Skeletal muscle satellite cell (primary cell): ENCODE measurements at regions not wholly inside any gene's neighbourhood (a gene's known extent, or its start where the extent isn't known, plus 50 kb on each side); places are given as distances from the start of the nearest gene placed in this dataset.
"Not testable (repeated sequence)": the region's sequence is repeated elsewhere in the genome, so short reads cannot be mapped to it uniquely, and the experiment has no call there.

Experiments used
- H3K27me3 ChIP-seq: 2 replicates; pipeline ENCODE4 v1.7.0; 2013; ENCODE audit warnings: low read length; ENCODE audit not compliant: control insufficient read depth, insufficient read depth
- H3K36me3 ChIP-seq: 2 replicates; pipeline ENCODE4 v1.7.0; 2013; ENCODE audit warnings: mild to moderate bottlenecking, control low read depth, low read length; ENCODE audit not compliant: insufficient read depth
- H3K4me1 ChIP-seq: 2 replicates; pipeline ENCODE4 v1.7.0; 2013; ENCODE audit warnings: low read length; ENCODE audit not compliant: control insufficient read depth, insufficient read depth
- H3K4me2 ChIP-seq: 2 replicates; pipeline ENCODE4 v1.7.0; 2013; ENCODE audit warnings: mild to moderate bottlenecking, low read length
- H3K4me3 ChIP-seq: 2 replicates; pipeline ENCODE4 v1.7.0; 2013; ENCODE audit warnings: low read length
- H3K9ac ChIP-seq: 2 replicates; pipeline ENCODE4 v1.7.0; 2013; ENCODE audit warnings: mild to moderate bottlenecking, low read depth, low read length, moderate library complexity
- H3K9me3 ChIP-seq: replicated peaks from 2 replicates; pipeline ENCODE4 v1.7.0; 2013; ENCODE audit warnings: mild to moderate bottlenecking, control low read depth, low read length

GRCh38 chr6:11853678-11854407 is 75.2 kb upstream of the ADTRP start:
- Histone ChIP-seq H3K9ac (no peak overlapping the region), H3K4me3 (no peak overlapping the region), H3K9me3 (no peaks in the 10 kb centered on the region), H3K4me1 (peaks cover 35% of the 10 kb centered on the region), H3K27me3 (no peaks in the 10 kb centered on the region), H3K36me3 (no peaks in the 10 kb centered on the region), H3K4me2 (no peak overlapping the region)

DNA sequence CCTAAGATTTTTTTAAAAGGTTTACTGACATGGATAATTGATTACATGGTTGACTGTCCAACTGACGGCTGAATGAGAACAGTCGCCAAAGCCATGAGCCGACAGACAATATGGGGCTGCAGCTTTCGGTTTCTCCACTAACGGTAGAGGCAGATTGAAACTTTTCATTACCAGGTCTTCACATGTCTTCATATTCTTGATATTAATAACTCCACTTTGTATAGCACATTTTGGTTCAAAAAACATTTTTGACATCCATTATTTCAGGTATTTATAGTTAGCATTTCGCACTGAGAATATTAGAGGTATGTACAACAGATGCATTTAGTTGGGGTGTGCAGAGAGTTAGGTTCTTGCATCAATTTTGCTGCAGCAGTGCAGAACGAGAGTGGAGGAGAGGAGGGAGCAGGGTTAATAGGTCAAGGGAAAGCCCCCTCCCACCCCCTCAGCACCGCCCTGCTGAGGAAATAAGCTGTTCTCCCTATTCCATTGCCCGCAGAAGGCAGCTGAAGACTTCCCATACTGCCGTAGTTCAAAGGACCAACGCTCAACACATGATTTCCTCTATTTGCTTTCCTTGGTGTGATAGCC is 73.6 kb upstream of the ADTRP start:
- Histone ChIP-seq H3K4me3 (peak overlapping the region; percentile 15), H3K9ac (no peak overlapping the region), H3K4me1 (peaks cover 36% of the 10 kb centered on the region), H3K4me2 (peak overlapping the region; percentile 51), H3K36me3 (no peaks in the 10 kb centered on the region), H3K27me3 (no peaks in the 10 kb centered on the region), H3K9me3 (no peaks in the 10 kb centered on the region)

GRCh38 chr6:11851387-11851786 is 72.8 kb upstream of the ADTRP start:
- no peak overlapping the region for H3K4me3 ChIP-seq

DNA sequence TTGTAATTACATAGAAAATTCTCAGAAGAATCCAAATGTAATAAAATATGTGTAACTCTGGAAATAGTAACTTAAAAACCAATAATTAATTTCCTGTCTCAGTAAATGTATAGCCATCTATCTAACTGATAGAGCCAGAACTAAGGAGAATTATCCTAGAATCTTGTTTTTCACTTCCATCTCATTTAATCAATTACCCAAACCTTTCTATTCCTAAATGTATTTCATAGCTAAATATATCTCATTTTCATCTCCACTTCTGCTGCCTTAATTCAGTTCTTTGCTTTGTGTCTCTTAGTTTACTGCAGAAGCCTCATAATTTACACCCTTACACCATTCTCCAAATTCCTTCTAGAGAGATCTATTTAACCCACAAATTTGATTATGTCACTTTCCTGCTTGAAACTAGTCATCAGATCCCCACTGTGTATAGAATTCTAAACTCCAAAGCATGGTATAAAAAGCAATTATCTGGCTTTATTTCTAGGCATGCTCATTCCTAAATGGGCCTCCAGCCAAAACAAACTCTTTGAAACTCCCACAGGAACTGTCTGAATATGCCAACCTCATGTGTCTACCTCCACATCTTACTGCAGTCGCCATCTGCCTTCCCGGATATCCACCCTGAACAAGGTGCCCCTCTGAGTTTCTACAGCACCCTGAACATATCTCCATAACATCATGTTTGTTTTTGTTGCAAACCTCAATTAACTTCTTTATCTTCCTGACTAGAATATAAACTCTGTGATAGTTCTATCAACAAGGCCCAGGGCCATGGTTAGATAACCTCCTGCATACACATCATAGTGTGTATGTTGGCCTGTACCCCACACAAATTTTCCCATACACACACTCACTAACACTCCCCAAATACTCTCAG is 70.5 kb upstream of the ADTRP start:
- Histone ChIP-seq H3K4me1 (peaks cover 26% of the 10 kb centered on the region), H3K4me3 (no peak overlapping the region), H3K36me3 (no peaks in the 10 kb centered on the region), H3K9me3 (no peaks in the 10 kb centered on the region), H3K27me3 (no peaks in the 10 kb centered on the region), H3K4me2 (no peak overlapping the region), H3K9ac (no peak overlapping the region)

More at GRCh38 chr6:11851387-11851786, 72.8 kb upstream of the ADTRP start:
- Histone ChIP-seq H3K9ac (no peak overlapping the region), H3K4me1 (peaks cover 36% of the 10 kb centered on the region), H3K36me3 (no peaks in the 10 kb centered on the region), H3K4me2 (peak overlapping the region; percentile 51), H3K27me3 (no peaks in the 10 kb centered on the region), H3K9me3 (no peaks in the 10 kb centered on the region)

GRCh38 chr6:11848346-11848651 is 69.7 kb upstream of the ADTRP start:
- no peak overlapping the region for H3K4me2 ChIP-seq
- H3K9ac ChIP-seq, result no peak overlapping the region
- no peaks in the 10 kb centered on the region for H3K27me3 ChIP-seq
- no peaks in the 10 kb centered on the region for H3K36me3 ChIP-seq
- H3K9me3 ChIP-seq, result no peaks in the 10 kb centered on the region
- H3K4me1 ChIP-seq, result peaks cover 26% of the 10 kb centered on the region
- no peak overlapping the region for H3K4me3 ChIP-seq

DNA sequence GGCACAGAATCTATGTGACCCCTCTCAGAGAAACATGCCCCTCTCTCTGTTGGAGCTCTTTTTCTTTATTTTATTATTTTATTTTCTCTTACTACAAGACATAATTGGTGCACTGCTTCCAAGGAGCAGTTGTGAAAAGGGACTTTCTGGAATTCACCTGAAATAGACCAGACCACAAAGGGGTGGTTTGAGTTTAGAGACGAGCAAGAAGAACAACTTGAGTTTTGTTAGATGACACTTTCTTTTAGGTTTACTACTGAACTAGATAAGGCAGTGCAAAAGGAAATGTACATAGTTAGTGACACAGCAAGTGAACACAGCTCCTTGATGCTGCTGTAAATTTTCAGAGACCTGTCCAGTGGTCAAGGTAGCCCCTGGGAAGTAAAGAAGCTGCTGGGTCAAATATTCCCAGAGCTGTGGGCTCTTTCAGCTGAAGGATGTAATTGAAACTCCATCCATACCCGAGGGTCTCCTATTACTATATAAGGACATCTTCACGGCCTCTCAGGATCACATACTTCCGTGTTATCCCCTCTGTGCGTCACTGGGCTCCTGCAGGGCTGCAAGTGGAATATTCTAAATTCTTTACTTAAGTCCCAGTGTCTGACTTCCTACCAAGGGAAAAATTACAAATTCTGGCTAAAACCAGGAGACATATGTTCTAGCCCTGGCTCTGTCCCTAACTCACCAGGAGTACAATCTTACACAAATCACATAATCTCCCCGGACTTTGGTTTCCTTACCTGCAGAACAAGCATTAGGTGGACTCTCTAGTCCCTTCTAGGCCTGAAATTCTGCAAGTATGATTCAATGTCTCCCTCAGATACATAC is 69.1 kb upstream of the ADTRP start:
- Histone ChIP-seq H3K9ac (no peak overlapping the region), H3K4me1 (peaks cover 26% of the 10 kb centered on the region), H3K27me3 (no peaks in the 10 kb centered on the region), H3K4me2 (no peak overlapping the region), H3K36me3 (no peaks in the 10 kb centered on the region), H3K9me3 (no peaks in the 10 kb centered on the region), H3K4me3 (no peak overlapping the region)

DNA sequence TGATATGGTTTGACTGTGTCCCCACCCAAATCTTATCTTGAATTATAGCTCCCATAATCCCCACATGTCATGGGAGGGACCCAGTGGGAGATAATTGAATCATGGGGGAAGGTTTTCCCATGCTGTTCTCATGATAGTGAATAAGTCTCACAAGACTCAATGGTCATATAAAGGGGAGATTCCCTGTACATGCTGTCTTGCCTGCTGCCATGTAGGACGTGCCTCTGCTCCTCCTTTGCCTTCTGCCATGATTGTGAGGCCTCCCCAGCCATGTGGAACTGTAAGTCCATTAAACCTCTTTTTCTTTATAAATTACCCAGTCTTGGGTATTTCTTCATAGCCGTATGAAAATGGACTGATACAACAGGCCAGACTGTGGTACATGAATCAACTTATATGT is 68.5 kb upstream of the ADTRP start:
- not testable (repeated sequence) for H3K36me3 ChIP-seq, H3K4me3 ChIP-seq, H3K9me3 ChIP-seq, H3K4me2 ChIP-seq, H3K27me3 ChIP-seq, H3K9ac ChIP-seq
- H3K4me1 ChIP-seq, result peaks cover 23% of the 10 kb centered on the region

DNA sequence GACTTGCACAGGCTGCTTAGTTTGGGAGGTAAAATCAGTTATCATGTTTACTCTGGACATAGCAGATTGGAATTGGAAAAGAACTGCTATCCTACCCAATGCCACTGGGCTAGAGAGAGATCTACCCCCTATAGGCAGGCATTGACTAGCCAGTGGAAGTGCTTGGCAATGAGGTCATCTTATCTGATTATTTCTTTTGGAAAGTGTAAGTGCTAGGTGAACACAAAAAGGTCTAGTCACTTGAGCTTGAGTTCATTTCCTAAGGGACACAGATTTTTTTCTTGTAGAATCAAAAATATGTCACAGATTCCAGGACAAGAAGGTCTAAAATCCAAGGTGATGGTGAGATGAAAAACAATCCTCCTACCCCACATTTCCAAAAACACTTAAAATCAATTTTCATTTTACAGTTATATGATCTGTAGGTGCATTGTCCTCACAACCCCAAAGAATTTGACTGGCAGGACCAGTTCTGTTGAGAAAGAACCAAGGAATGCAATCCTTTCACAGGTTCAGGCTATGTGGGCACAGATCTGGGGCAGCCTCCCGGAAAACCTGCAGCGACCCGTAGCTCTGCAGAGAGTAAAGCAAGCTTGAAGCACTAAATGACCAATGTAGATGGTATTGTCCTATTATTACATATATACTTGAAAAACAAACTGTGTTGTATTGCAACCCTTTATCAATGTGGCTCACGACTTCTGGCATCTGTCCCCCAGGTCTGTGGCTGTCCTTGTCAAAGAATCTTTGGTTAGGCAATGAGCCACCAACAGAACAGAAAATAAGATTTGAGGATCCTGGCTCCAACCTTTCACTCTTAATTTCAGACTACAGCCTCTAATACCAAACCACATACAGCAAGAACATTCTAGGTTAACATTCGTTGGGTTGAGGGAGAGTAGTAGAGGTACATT is 67.3 kb upstream of the ADTRP start:
- peaks cover 12% of the 10 kb centered on the region for H3K4me1 ChIP-seq
- no peaks in the 10 kb centered on the region for H3K27me3 ChIP-seq
- no peak overlapping the region for H3K9ac ChIP-seq
- no peaks in the 10 kb centered on the region for H3K9me3 ChIP-seq
- no peak overlapping the region for H3K4me2 ChIP-seq
- no peak overlapping the region for H3K4me3 ChIP-seq
- H3K36me3 ChIP-seq, result no peaks in the 10 kb centered on the region

GRCh38 chr6:11842795-11843194 is 64.2 kb upstream of the ADTRP start:
- not testable (repeated sequence) for H3K4me3 ChIP-seq, H3K9ac ChIP-seq, H3K9me3 ChIP-seq, H3K4me1 ChIP-seq, H3K4me2 ChIP-seq, H3K27me3 ChIP-seq, H3K36me3 ChIP-seq

DNA sequence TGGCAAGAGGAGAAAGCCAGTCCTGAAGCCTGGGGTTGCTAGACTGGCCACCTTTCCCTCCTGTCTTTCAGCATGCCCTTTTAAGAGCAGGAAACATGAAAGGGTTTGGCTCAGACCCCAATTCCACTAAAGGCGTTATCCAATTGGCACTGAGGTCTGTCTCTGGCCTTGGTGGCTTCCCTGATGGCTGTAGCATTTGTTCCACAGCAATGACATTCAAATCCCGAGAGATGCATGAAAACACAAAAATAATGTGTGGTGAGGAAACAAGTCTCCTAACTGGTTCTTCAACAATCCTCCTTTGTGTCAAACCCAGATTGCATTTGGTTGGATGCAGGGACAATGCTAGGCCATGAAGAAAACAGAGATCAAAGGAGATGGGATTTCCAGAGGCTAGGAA is 56.5 kb upstream of the ADTRP start:
- no peaks in the 10 kb centered on the region for H3K36me3 ChIP-seq
- no peak overlapping the region for H3K4me2 ChIP-seq
- H3K9ac ChIP-seq, result no peak overlapping the region
- no peaks in the 10 kb centered on the region for H3K9me3 ChIP-seq
- no peaks in the 10 kb centered on the region for H3K27me3 ChIP-seq
- H3K4me1 ChIP-seq, result no peaks in the 10 kb centered on the region
- H3K4me3 ChIP-seq, result no peak overlapping the region
